HG03045 (cell line): ENCODE measurements at regions not wholly inside any gene's neighbourhood (a gene's known extent, or its start where the extent isn't known, plus 50 kb on each side); places are given as distances from the start of the nearest gene placed in this dataset.
"Not testable (repeated sequence)": the region's sequence is repeated elsewhere in the genome, so short reads cannot be mapped to it uniquely, and the experiment has no call there.

ENCODE experiments used
- ATAC-seq: cut with Tn5 transposase; IDR thresholded peaks from one replicate; pipeline ENCODE4 v1.9.1; 2021; ENCODE audit warnings: mild to moderate bottlenecking, moderate library complexity; ENCODE audit not compliant: unreplicated experiment

GRCh38 chr9:31839273-31839672 is 545.2 kb upstream of the ACO1 start:
- ATAC-seq, result no peak

GRCh38 chr9:31840702-31841101 is 543.7 kb upstream of the ACO1 start:
- ATAC-seq, result no peak

DNA sequence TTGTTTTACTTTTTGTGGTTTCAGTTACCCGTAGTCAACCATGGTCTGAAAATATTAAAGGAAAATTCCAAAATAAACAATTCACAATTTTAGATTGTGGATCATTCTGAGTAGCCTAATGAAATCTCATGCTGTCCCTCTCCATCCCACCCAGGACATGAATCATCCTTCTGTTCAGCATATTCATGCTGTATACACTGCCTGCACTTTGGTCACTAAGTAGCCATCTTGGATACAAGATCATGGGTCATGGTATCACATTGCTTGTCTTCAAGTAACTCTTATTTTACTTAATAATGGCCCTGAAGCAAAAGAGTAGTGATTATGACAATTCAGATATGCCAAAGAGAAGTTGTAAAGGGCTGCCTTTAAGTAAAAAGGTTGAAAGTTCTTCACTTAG is 536.5 kb upstream of the ACO1 start:
- ATAC-seq, result no peak

GRCh38 chr9:31848505-31849285 is 535.7 kb upstream of the ACO1 start:
- ATAC-seq, result no peak

GRCh38 chr9:31854187-31854586 is 530.3 kb upstream of the ACO1 start:
- ATAC-seq, result no peak

- ATAC-seq, result no peak
These were observed 515.6 kb upstream of the ACO1 start for GRCh38 chr9:31868830-31869229.

- ATAC-seq, result no peak
These were observed 514.2 kb upstream of the ACO1 start for GRCh38 chr9:31870276-31870675.

DNA sequence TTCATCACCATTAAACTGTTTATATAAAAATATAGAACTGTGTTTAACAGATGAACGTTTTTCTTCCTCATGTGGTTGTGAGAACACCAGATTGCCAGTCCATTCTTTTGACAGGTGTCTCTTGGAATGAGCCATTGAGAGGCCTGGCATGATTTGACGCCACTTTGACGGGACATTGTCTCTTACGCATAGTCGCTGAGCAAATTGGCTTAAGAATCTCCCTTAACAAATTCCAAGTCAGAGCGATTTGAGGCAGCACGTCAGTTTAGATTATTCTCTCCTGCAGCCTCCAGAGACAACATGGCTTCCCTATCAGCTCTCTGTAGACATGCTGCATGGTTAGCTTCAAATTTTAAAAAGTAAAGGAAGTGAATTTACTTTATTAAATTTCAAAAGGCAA is 510.7 kb upstream of the ACO1 start:
- no peak for ATAC-seq

- ATAC-seq, result no peak
These were observed 490.4 kb upstream of the ACO1 start for GRCh38 chr9:31894008-31894407.

GRCh38 chr9:31908158-31908890 is 476.1 kb upstream of the ACO1 start:
- ATAC-seq, result peak; percentile 68

DNA sequence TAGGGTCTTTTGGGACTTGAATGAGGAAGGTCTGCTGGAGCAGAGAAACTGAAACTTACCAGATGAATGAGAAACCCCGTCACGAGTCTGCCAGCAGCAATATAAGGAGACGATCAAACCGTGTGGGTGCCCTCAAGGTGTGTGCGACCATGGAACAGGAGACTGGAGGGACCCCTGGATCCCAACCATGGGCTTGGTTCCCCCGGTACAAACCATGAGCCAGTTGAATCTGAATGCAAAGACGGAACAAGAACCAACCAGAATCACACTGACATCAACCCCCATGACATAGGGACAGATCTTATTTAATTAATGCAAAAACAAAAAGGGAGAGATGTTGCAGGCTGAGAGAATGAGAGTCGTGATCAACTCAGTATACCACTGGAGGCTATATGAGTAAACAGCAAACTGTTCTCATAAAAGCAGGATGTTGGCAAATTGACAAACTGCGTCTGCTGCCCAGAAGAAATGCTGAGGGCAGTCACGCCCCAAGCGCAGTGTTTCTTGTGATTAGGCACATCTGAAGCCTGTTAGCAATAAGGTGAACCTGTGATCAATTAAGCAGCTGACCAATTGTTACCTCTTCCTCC is 475.5 kb upstream of the ACO1 start:
- peak; percentile 46 for ATAC-seq

- no peak for ATAC-seq
These were observed 471.8 kb upstream of the ACO1 start for GRCh38 chr9:31912636-31913035.

DNA sequence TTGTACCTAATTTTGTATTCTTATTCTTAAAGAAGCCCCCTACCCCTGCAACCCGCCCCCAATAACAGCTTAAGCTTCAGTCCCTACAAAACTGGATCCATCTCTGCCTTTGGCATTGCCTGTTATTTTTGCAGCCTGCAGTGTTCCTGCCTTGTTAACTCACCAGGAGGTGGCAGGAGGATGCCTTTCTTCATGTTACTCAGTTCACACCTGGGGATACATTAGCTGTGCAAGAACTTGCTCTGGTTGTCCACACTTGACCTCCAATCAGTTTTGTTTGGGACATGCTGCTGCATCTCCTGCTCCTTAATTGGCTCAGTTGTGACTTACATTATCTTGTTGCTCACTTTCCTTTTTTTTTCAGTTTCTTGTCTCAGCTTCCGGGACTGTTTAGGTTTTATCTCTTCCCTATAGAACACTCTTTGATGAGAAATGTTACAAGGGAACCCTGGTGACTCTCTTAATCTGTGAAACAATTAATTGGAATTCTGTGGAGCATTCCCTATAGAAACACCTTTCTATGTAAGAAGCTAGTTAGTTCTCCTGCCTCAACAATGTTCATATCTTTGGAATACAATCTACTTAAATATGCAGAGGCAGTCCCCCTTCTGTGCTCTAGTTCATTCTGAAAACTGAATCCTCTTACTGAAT is 467.7 kb upstream of the ACO1 start:
- ATAC-seq, result no peak

- ATAC-seq, result not testable (repeated sequence)
These were observed 446.7 kb upstream of the ACO1 start for GRCh38 chr9:31937737-31938136.

- no peak for ATAC-seq
These were observed 433.7 kb upstream of the ACO1 start for GRCh38 chr9:31950756-31951155.

- no peak for ATAC-seq
These were observed 425.9 kb upstream of the ACO1 start for GRCh38 chr9:31958572-31958971.

DNA sequence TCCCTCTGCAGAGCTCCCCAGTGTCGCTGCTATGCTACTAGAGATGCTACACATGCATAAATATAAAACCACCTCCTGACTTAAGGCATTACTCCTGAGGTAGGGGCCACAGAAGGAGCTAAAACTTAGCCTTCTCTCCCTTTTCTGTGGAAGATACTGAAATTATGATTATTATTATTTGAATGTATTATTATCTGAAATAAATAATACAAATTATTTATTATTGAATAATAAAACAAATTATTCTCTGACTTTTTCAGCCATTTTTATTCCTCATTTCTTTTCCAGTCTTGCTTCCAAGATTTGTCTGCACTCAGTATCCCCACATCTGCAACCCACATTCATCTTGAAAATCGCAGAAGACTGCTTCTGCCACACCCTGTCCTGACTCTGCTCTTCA is 414.9 kb upstream of the ACO1 start:
- no peak for ATAC-seq

GRCh38 chr9:31983895-31984294 is 400.5 kb upstream of the ACO1 start:
- no peak for ATAC-seq

GRCh38 chr9:31996331-31996730 is 388.1 kb upstream of the ACO1 start:
- no peak for ATAC-seq

- no peak for ATAC-seq
These were observed 379.9 kb upstream of the ACO1 start for GRCh38 chr9:32004431-32005076.

DNA sequence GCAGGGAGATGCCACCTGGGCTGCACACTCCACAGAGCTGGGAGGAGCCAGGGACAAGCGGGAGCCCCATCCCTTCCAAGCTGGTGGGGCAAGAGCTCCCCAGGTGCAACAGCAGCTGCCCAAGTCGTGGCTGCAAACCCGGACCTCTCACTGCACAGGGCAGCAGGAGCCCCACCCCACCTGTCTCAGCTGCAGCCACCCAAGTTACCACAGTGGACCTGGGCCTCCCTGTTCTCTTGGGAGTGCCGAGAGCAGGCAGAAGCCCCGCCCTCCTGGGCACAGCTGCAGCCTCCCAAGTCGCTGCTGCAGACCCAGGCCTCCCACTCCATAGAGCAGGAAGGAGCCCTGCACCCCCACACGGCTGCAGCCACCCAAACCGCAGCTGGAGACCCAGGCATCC is 374.1 kb upstream of the ACO1 start:
- no peak for ATAC-seq
